ENCODE measurements at regions not wholly inside any gene's neighbourhood (a gene's known extent, or its start where the extent isn't known, plus 50 kb on each side); places are given as distances from the start of the nearest gene placed in this dataset.

GRCh38 chr3:110470310-110470709 lies 601.3 kb upstream of the NECTIN3 start:
- TF ChIP-seq CTCF (conservative IDR thresholded peaks at IDR 0.05) (no peak), ZFX (IDR thresholded peaks at IDR 0.05) (no peak)
